Breast epithelium (tissue), 3 donors: ENCODE measurements at regions not wholly inside any gene's neighbourhood (a gene's known extent, or its start where the extent isn't known, plus 50 kb on each side); places are given as distances from the start of the nearest gene placed in this dataset.

Experiments used
- CTCF ChIP-seq, 3 donors: fragments of 450-650 bp; IDR thresholded peaks; one replicate each; pipeline ENCODE4 v1.5.1; 2016 to 2017; ENCODE audit warnings: antibody characterized with exemption in 3 of 3, mild to moderate bottlenecking in 3 of 3, moderate library complexity in 3 of 3
- POLR2A ChIP-seq: fragments of 450-650 bp; IDR thresholded peaks from one replicate; pipeline ENCODE4 v1.6.1; 2016; ENCODE audit warnings: antibody characterized with exemption, mild to moderate bottlenecking, moderate library complexity
- POLR2AphosphoS5 ChIP-seq, 3 donors: sonication (generic); formaldehyde crosslinking; IDR thresholded peaks; one replicate each; pipeline ENCODE4 v1.6.1; 2017; ENCODE audit warnings: antibody characterized with exemption in 3 of 3

GRCh38 chr14:25943329-25943728 is 654.5 kb downstream of the NOVA1 start:
- TF ChIP-seq CTCF (IDR thresholded peaks at IDR 0.05) (no peak), POLR2AphosphoS5 (IDR thresholded peaks at IDR 0.05) (no peak), POLR2A (no peak)
